HG03103 (cell line): ENCODE measurements at regions not wholly inside any gene's neighbourhood (a gene's known extent, or its start where the extent isn't known, plus 50 kb on each side); places are given as distances from the start of the nearest gene placed in this dataset.

Experiments used
- ATAC-seq: cut with Tn5 transposase; IDR thresholded peaks from one replicate; pipeline ENCODE4 v1.9.1; 2021; ENCODE audit warnings: low read depth; ENCODE audit not compliant: unreplicated experiment

DNA sequence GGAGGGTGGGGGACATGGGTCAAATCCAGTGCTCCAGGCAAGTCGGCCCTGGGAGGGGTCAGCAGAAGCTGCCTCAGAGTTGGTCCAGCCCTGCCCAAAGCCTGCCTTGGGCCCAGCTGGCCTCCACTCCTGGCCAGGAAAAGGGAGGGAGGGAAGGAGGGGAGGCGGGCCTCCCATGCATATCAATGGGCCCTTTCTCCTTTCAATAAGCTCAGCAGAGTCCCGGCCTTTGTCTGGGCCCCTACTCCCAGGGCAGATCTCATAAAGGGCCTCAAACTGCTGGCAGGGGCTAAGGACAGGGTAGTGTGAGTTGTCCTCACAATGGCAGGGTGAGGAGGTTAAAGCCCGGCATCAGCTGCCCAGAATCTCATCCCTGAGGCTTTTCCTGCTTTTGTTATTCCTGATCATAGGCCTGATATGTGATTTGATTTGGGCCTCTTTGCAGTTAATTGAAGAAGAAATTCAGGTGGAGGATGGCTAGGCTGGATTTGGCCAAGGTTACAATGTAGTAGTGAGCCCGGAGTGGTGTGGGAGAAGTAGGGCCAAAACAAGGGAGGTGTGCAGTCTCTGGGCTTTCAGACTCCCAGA is 121.1 kb upstream of the ATP6AP2 start:
- no peak for ATAC-seq

GRCh38 chrX:40457406-40457805 is 123.4 kb upstream of the ATP6AP2 start:
- no peak for ATAC-seq

DNA sequence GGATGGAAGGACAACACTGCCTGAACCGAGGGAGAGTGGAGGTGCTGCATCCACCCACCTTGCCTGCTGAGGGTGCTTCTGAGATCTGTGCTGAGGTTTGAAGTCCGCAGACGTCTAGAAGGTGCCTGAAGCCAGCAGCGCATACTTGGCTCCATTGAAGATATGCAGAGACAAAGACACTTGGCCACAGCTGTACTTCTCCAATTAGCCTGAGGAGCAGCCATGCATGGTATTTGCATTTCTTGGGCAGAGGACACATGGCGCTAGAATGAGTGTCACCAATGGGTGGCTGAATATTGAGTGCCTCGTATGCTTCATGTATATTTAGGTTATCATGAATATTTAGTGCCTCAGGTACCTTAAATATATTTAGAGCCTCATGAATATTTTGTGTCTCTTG is 128.7 kb upstream of the ATP6AP2 start:
- no peak for ATAC-seq

DNA sequence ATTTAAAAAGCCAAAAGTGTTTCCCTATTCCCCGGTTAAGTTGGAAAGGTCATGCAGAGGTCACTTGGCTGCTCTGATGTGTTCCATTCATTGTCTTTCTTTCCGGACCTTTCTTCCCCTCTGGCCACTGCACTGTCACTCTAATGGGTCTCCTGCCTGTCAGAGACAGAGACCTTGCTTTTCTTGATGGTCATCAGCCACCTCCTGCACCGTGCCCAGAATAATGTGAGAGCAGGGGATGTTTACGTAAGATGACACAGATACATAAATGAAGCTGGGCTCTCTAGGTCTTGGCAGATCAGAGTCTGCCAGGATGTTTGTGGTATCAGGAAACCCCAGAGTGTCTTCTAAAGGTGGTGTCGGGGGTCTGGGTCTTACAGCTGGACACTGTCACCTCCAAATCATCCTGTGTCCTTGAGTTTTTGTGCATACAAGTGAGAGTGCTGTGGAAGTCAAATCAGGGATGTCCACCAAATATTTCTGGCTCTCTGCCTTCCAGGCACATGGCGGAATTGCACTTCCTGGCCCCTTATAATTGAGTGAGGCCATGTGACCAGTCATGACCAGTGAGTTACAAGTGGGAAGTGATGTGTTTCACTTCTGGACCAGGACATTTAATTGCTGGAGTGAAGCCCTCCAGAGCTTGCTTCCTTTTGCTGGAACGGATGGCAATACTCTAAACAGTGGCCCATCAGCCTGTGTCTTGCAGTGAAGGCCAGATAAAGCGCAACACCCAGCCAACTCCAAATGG is 130.6 kb upstream of the ATP6AP2 start:
- no peak for ATAC-seq

DNA sequence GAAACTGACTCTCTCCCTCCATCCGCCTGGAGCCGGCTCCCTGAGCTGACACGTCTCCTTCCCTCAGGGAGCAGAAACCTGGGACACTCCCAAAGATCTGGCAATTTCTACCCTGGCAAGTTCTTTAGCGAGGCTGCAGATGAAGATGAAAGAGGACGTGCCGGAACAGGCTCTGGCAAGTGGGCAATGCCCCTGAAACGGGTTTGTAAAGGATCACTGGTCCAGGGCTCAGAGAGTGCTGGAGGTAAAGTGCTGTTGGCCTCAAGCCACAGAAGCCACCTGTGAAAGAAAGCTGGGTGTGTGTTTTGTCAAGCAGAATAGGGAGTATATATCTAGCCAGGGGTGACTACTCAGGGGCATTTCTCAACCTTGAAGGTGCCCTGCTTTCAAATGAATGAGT is 131.4 kb upstream of the ATP6AP2 start:
- no peak for ATAC-seq

DNA sequence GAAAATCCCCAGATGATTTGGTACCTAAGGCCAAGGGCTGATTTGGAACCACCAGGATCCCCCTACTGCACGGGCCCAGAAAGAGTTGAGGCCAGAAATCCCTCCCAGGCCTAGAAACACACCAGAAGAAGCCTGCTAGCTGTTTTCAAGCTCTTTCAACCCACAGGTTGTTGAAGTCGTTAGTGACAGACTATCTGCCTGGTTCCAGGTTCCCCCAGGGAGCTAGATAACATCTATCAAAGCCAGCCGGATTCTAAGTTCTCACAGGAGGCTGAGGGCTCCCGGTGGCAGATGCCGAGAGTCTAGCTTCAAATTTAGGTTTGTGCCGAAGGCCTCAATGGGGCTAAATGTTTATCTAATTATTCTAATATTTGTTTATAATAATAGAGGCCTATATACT is 132.0 kb upstream of the ATP6AP2 start:
- no peak for ATAC-seq

DNA sequence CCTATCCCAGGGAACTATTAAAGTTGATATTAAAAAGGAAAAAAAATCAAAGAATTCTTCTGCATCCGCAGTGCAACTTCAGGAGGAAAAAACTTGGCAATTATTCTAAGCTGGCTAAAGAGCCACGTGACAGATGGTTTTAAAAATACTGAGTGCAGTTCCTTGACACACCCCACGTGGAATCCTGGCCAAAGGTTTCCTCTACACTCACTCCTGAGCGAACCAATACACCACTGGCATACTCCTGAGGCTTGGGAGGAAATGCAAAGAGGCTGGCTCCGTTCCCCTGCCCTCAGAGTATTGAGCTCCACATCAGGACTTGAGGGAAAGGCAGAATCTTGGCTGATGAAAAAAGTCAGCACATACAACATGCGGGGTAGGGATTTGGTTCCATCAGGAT is 133.8 kb upstream of the ATP6AP2 start:
- ATAC-seq: no peak

DNA sequence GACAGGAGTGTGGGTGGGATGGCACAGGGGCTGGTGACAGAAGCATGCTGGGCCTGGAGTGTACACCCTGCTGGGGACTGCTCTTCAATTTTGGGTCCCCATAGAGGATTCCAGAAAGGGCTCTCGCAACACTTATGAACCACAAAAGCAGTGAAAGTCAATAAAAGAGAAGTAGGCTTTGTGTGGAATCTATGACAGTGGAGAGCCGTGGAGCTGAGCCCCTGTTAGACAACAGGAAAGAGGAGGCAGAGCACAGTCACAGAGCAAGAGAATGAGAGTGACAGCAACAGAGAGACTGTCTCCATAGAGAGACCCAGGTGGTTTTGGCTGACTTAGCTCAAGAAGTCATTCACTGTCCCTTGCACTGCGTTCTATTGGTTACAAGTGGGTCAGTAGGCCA is 135.1 kb upstream of the ATP6AP2 start:
- ATAC-seq: no peak

- ATAC-seq: no peak
Observed at GRCh38 chrX:40444798-40445496, 135.8 kb upstream of the ATP6AP2 start.

DNA sequence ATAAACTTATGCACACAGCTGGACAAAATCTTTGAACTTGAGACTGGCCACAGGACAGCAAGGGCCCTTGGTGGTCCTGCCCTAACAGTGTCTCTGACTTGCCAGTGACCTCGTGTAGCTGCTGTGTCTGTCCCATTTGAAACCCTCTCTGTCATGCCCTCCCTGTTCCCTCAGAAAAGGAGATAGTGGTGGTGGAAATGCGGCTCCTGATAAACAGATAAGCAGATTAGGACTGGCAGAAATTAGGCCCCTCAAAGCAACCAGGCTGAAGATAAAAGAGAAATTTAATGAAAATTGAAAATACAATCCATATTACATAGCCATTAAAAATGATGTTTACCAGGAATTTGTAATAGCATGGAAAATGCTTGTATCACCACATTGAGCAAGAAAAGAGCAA is 136.6 kb upstream of the ATP6AP2 start:
- no peak for ATAC-seq

GRCh38 chrX:40440866-40441265 is 139.9 kb upstream of the ATP6AP2 start:
- ATAC-seq: no peak

- no peak for ATAC-seq
Observed at GRCh38 chrX:40439625-40440532, 140.9 kb upstream of the ATP6AP2 start.

DNA sequence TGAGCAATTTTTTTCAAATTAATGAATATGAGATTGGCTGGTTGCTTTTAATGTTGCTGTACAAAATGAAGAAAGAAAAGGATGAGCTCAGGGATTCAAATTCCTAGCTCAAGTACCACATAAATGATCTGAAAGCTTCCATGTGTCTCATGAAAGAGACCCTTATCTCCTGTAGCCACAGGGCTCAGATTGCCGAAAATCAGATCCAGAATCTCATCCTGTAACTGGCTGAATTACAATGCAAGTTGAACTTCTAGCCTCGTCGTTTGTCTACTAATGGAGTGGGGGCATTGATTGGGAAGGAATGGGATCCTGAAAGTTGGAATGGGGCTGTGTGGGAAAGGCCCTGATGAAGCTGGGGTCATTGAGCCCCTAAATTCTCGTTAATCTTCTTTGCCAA is 143.4 kb upstream of the ATP6AP2 start:
- no peak for ATAC-seq

GRCh38 chrX:40434947-40435346 is 145.8 kb upstream of the ATP6AP2 start:
- ATAC-seq: no peak

DNA sequence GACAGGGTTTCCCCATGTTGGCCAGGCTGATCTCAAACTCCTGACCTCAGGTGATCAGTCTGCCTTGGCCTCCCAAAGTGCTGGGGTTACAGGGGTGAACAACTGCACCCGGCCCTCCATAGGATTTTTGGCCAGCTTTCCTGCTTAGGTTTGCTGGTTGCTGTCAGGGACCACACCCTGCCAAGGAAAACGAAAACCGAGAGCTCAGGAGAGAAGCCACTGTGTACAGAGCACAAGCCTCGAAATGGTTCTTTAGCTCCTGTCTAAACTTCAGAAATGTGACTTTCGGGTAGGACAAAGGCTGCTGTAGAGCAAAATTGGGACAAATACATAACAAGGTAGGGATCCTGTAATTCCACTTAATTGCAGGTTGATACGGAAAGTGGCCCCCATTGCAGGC is 146.3 kb upstream of the ATP6AP2 start:
- no peak for ATAC-seq

DNA sequence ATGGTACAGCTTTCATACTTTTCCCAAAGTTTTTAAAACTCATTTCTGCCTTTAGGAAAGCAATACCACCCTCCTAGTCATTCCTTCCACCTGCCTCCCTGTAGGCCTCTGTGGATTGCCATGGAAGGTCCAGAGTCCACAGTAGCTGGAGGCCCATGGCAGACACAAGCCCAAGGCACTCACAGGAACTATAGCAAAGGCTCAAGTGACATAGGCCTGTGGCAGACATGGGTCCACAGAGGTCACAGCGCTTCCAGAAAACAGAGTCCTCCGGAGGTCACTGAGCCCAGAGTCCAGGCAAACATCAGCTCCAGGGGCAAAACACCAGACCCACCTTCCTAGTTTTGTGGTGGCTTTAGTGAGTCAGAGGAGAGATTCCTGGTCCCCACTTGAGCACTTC is 147.6 kb upstream of the ATP6AP2 start:
- ATAC-seq: no peak

DNA sequence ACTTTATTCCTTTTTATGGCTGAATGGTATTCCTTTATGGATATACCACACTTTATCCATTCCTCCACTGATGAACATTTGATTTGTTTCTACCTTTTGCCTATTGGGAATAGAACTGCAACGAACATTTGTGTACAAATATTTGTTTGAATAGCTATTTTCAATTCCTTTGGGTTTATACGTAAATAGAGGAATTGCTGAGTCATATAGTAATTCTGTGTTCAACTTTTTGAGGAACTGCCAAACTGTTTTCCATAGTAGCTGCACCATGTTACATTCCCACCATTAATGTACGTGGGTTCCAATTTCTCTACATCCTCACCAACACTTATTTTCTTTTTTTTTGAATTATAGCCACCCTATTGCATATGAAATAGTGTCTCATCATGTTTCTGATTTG is 156.5 kb upstream of the ATP6AP2 start:
- ATAC-seq: no peak

DNA sequence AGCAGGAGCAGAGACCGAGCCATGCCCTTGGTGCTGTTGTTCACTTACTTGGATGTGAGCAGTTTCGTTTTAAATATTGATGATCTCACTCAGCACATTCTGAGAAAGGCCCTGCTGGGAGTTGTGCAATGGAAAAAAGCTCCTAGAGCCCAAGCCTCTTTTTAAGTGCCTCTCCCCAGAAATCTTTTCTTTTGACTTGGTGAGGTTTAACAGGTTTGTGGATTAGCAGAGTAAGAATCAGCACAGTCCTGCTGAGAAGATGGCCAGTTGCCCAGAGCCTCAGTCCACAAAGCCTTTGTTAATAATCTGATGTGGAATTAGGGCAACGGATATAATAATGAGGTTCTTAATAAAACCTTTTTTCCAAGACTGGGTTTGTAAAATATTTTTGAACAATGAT is 157.5 kb upstream of the ATP6AP2 start:
- no peak for ATAC-seq

GRCh38 chrX:40422021-40422420 is 158.7 kb upstream of the ATP6AP2 start:
- ATAC-seq: no peak

GRCh38 chrX:40420899-40421729 is 159.7 kb upstream of the ATP6AP2 start:
- ATAC-seq: no peak
